Type B pancreatic cell (in vitro differentiated cells): ENCODE measurements at regions not wholly inside any gene's neighbourhood (a gene's known extent, or its start where the extent isn't known, plus 50 kb on each side); places are given as distances from the start of the nearest gene placed in this dataset.

Source experiments
- DNase-seq: peaks from one replicate; pipeline ENCODE4 v3.0.0; 2021; ENCODE audit warnings: mixed read lengths; ENCODE audit not compliant: unreplicated experiment; ENCODE audit errors: extremely low spot score
- H3K27ac Mint-ChIP-seq: 2 replicates; pipeline ENCODE4 v1.8.0; 2021; ENCODE audit warnings: mild to moderate bottlenecking, mixed read lengths
- H3K27me3 Mint-ChIP-seq: 2 replicates; pipeline ENCODE4 v1.8.0; 2021; ENCODE audit warnings: mixed read lengths
- H3K36me3 Mint-ChIP-seq: 2 replicates; pipeline ENCODE4 v1.8.0; 2021; ENCODE audit warnings: mixed read lengths
- H3K4me1 Mint-ChIP-seq: one replicate; pipeline ENCODE4 v1.8.0; 2021; ENCODE audit warnings: mixed read lengths; ENCODE audit not compliant: unreplicated experiment
- H3K4me3 Mint-ChIP-seq: 2 replicates; pipeline ENCODE4 v1.8.0; 2021; ENCODE audit warnings: mild to moderate bottlenecking, mixed read lengths
- H3K9me3 Mint-ChIP-seq: 2 replicates; pipeline ENCODE4 v1.8.0; 2021; ENCODE audit warnings: mixed read lengths
- CTCF ChIP-seq: fragments of 200-600 bp; sonication (generic); conservative IDR thresholded peaks from 2 replicates; pipeline ENCODE4 v1.5.0; 2021; ENCODE audit warnings: antibody characterized with exemption, mild to moderate bottlenecking

GRCh38 chr5:2193142-2193541, 310.4 kb upstream of the IRX4 start:
- TF ChIP-seq CTCF = no peak
- no peak overlapping the region for H3K27ac Mint-ChIP-seq
- no peaks in the 10 kb centered on the region for H3K36me3 Mint-ChIP-seq
- no peak for DNase-seq
- no peak overlapping the region for H3K4me3 Mint-ChIP-seq
- peaks cover 11% of the 10 kb centered on the region for H3K4me1 Mint-ChIP-seq
- H3K27me3 Mint-ChIP-seq = peaks cover 49% of the 10 kb centered on the region
- peaks cover 8% of the 10 kb centered on the region for H3K9me3 Mint-ChIP-seq

GRCh38 chr5:2192496-2192895, 309.8 kb upstream of the IRX4 start:
- no peak for TF ChIP-seq CTCF
- Mint-ChIP-seq H3K27me3 (peaks cover 42% of the 10 kb centered on the region), H3K4me1 (peaks cover 7% of the 10 kb centered on the region), H3K4me3 (no peak overlapping the region), H3K9me3 (peaks cover 8% of the 10 kb centered on the region), H3K27ac (no peak overlapping the region), H3K36me3 (no peaks in the 10 kb centered on the region)
- peak; percentile 57 for DNase-seq

GRCh38 chr5:2191972-2192371, 309.2 kb upstream of the IRX4 start:
- no peak for DNase-seq
- H3K9me3 Mint-ChIP-seq = peaks cover 8% of the 10 kb centered on the region
- H3K36me3 Mint-ChIP-seq = no peaks in the 10 kb centered on the region
- TF ChIP-seq CTCF = no peak
- no peak overlapping the region for H3K27ac Mint-ChIP-seq
- peaks cover 42% of the 10 kb centered on the region for H3K27me3 Mint-ChIP-seq
- peaks cover 2% of the 10 kb centered on the region for H3K4me1 Mint-ChIP-seq
- H3K4me3 Mint-ChIP-seq = no peak overlapping the region

- H3K4me1 Mint-ChIP-seq = no peaks in the 10 kb centered on the region
- H3K4me3 Mint-ChIP-seq = no peak overlapping the region
- H3K27me3 Mint-ChIP-seq = peaks cover 35% of the 10 kb centered on the region
- peak; percentile 52 for DNase-seq
- H3K36me3 Mint-ChIP-seq = no peaks in the 10 kb centered on the region
- peaks cover under 1% of the 10 kb centered on the region for H3K9me3 Mint-ChIP-seq
- no peak overlapping the region for H3K27ac Mint-ChIP-seq
- TF ChIP-seq CTCF = no peak
Measured at GRCh38 chr5:2190549-2190948, 307.8 kb upstream of the IRX4 start.

GRCh38 chr5:2188661-2189060, 305.9 kb upstream of the IRX4 start:
- H3K36me3 Mint-ChIP-seq = no peaks in the 10 kb centered on the region
- peaks cover 7% of the 10 kb centered on the region for H3K4me1 Mint-ChIP-seq
- no peak for TF ChIP-seq CTCF
- no peak overlapping the region for H3K27ac Mint-ChIP-seq
- no peaks in the 10 kb centered on the region for H3K9me3 Mint-ChIP-seq
- peak; percentile 51 for DNase-seq
- peaks cover 33% of the 10 kb centered on the region for H3K27me3 Mint-ChIP-seq
- no peak overlapping the region for H3K4me3 Mint-ChIP-seq

- H3K9me3 Mint-ChIP-seq = no peaks in the 10 kb centered on the region
- H3K27me3 Mint-ChIP-seq = peaks cover 30% of the 10 kb centered on the region
- TF ChIP-seq CTCF = no peak
- DNase-seq = no peak
- no peak overlapping the region for H3K4me3 Mint-ChIP-seq
- H3K27ac Mint-ChIP-seq = no peak overlapping the region
- peaks cover 10% of the 10 kb centered on the region for H3K4me1 Mint-ChIP-seq
- H3K36me3 Mint-ChIP-seq = no peaks in the 10 kb centered on the region
Measured at GRCh38 chr5:2188137-2188536, 305.4 kb upstream of the IRX4 start.
